A673 (cell line): ENCODE measurements at regions not wholly inside any gene's neighbourhood (a gene's known extent, or its start where the extent isn't known, plus 50 kb on each side); places are given as distances from the start of the nearest gene placed in this dataset.

Experiments
- BruUV-seq: library from RNA; stranded (reverse); fragments of 400-500 nt; replicated peaks from 2 replicates; lab custom pipeline; 2021; lab: Mats Ljungman, UMichigan
- CTCF ChIA-PET: fragments of 300-600 bp; sonication (Branson Sonifier 250); formaldehyde crosslinking; loops from one replicate; lab custom pipeline; 2022; ENCODE audit warnings: antibody characterized with exemption; lab: Charles Lee
- POLR2A ChIA-PET: fragments of 300-600 bp; sonication (Branson Sonifier 250); formaldehyde crosslinking; loops from one replicate; lab custom pipeline; 2022; ENCODE audit warnings: antibody characterized with exemption; ENCODE audit not compliant: low non-redundant PET; lab: Charles Lee
- DNase-seq: peaks from one replicate; pipeline ENCODE4 v3.0.0-alpha.2; 2015; ENCODE audit warnings: low spot score
- H3K27ac ChIP-seq: fragments of 200-600 bp; sonication (generic); 2 replicates; pipeline ENCODE4 v1.5.1; 2016; ENCODE audit warnings: mixed run types, low read depth, mild to moderate bottlenecking, mixed read lengths, antibody characterized with exemption, low read length; ENCODE audit not compliant: poor library complexity, severe bottlenecking
- H3K27me3 ChIP-seq: fragments of 200-600 bp; sonication (generic); replicated peaks from 2 replicates; pipeline ENCODE4 v1.6.1; 2017; ENCODE audit warnings: mixed run types, low read depth, mild to moderate bottlenecking, mixed read lengths, antibody characterized with exemption, low read length; ENCODE audit not compliant: insufficient read depth, poor library complexity
- H3K36me3 ChIP-seq: fragments of 200-600 bp; sonication (generic); 2 replicates; pipeline ENCODE4 v1.6.1; 2016; ENCODE audit warnings: mixed run types, mild to moderate bottlenecking, mixed read lengths, antibody characterized with exemption, low read length; ENCODE audit not compliant: insufficient read depth, poor library complexity, severe bottlenecking
- H3K4me1 ChIP-seq: fragments of 200-600 bp; sonication (generic); 2 replicates; pipeline ENCODE4 v1.6.1; 2017; ENCODE audit warnings: mixed run types, mild to moderate bottlenecking, mixed read lengths, antibody characterized with exemption, low read length; ENCODE audit not compliant: insufficient read depth, poor library complexity, severe bottlenecking
- H3K4me3 ChIP-seq: fragments of 200-600 bp; sonication (generic); 2 replicates; pipeline ENCODE4 v1.5.1; 2016; ENCODE audit warnings: low read depth, mixed run types, mild to moderate bottlenecking, mixed read lengths, low read length; ENCODE audit not compliant: poor library complexity, severe bottlenecking
- H3K9me3 ChIP-seq: fragments of 200-600 bp; sonication (generic); 2 replicates; pipeline ENCODE4 v1.6.1; 2016; ENCODE audit warnings: mixed run types, low read depth, mild to moderate bottlenecking, mixed read lengths, antibody characterized with exemption, low read length; ENCODE audit not compliant: poor library complexity, severe bottlenecking
- EZH2 ChIP-seq: fragments of 200-600 bp; sonication (generic); IDR thresholded peaks from 2 replicates; pipeline ENCODE4 v1.6.1; 2017; ENCODE audit warnings: borderline replicate concordance, low read depth, mild to moderate bottlenecking, mixed read lengths, antibody characterized with exemption, low read length; ENCODE audit not compliant: poor library complexity, severe bottlenecking
- intact Hi-C: fragments of 100-400 bp; cut with micrococcal nuclease; formaldehyde crosslinking; loops from one replicate; pipeline ENCODE4 v1.10.0; 2022; ENCODE audit not compliant: unreplicated experiment
- TF ChIP-seq, protein P1 (sequence below): fragments of 300-800, 200-600 bp; sonication (generic); conservative IDR thresholded peaks from 2 replicates; pipeline ENCODE4 v1.5.1; 2017; ENCODE audit warnings: low read depth, mild to moderate bottlenecking, antibody characterized with exemption, low read length, moderate library complexity, mixed read lengths

DNA sequence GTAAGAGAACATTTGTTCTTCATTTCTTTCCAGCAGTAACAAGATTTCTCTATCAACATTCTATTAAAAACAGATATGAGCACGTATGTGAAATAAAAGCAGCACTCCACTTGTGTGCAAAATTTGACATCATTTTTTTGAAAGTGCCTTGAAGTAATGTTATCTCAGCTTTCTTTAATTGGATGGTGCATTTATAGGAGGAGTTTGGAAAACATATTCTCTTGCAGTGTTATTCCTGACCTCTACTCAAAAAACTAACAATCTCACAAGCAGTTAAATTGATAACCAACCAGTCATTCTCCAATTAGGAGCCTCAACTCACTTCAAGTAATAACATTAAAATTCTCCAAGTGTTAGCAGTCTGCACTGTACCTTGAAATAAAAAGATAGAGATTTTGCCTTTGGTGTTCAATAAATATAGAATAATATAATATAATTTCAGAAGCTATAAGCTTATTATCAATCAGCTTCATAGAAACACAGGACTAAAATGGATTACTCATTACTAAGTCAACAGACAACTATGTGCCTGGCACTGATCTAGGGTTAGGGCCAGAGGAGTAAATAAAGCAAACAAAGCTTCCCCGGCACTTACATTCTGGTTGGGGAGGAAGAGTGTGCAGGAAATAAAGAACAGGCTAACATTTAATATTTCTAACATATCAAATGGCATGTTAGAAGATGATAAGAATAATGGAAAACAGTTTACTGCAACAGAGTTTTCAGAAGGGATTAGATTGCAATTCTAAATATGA, 149.0 kb upstream of the SGK1 start:
- H3K4me1 ChIP-seq = no peaks in the 10 kb centered on the region
- no peak overlapping the region for H3K27ac ChIP-seq
- no TSS peak for BruUV-seq
- no peak for TF ChIP-seq EZH2
- TF ChIP-seq, protein P1, sequence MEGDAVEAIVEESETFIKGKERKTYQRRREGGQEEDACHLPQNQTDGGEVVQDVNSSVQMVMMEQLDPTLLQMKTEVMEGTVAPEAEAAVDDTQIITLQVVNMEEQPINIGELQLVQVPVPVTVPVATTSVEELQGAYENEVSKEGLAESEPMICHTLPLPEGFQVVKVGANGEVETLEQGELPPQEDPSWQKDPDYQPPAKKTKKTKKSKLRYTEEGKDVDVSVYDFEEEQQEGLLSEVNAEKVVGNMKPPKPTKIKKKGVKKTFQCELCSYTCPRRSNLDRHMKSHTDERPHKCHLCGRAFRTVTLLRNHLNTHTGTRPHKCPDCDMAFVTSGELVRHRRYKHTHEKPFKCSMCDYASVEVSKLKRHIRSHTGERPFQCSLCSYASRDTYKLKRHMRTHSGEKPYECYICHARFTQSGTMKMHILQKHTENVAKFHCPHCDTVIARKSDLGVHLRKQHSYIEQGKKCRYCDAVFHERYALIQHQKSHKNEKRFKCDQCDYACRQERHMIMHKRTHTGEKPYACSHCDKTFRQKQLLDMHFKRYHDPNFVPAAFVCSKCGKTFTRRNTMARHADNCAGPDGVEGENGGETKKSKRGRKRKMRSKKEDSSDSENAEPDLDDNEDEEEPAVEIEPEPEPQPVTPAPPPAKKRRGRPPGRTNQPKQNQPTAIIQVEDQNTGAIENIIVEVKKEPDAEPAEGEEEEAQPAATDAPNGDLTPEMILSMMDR = no peak
- ChIA-PET CTCF (no interaction called here), POLR2A (no interaction called here)
- intact Hi-C loops = no loop called here
- H3K9me3 ChIP-seq = no peaks in the 10 kb centered on the region
- no peak overlapping the region for H3K4me3 ChIP-seq
- no peaks in the 10 kb centered on the region for H3K27me3 ChIP-seq
- H3K36me3 ChIP-seq = no peaks in the 10 kb centered on the region
- DNase-seq = no peak

DNA sequence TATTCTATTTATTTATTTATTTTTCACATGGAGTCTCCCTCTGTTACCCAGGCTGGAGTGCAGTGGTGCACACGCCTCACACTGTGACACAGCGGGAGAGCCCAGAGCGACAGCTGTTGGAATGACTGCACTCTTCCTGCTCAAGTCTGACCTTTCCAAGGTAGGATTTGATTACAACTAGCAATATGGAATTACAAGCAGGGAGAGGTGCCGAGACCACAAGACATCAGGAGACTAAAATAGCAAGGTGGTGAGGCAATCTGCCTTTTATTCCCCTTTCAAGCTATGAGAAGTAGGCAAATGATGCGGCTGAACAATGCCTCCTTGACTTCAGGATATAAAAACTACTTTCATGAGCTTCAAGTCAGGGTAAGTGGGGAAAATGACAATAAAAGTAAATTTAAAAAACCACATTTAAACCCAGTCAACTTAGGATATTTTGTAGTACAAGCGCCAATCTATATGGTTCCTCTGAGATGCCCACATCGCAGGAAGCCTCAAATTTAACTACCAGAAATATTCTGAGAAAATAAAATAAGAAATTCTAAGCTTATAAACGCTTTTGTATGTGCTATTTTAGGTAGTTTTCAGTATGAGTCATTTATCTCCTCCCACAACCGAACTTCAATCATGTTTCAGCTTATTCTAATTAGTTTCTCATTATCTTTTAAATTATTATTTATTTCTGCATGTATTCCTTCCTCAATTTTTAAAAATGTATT, 146.9 kb upstream of the SGK1 start:
- no TSS peak for BruUV-seq

GRCh38 chr6:134458857-134459657, 141.1 kb upstream of the SGK1 start:
- POLR2A ChIA-PET = no interaction called here
- Histone ChIP-seq H3K4me3 (no peak overlapping the region), H3K27ac (no peak overlapping the region), H3K36me3 (no peaks in the 10 kb centered on the region), H3K9me3 (no peaks in the 10 kb centered on the region), H3K4me1 (no peaks in the 10 kb centered on the region), H3K27me3 (no peaks in the 10 kb centered on the region)
- BruUV-seq = no TSS peak
- DNase-seq = no peak
- CTCF ChIA-PET = no interaction called here
- intact Hi-C loops = no loop called here
- TF ChIP-seq EZH2 = no peak
- TF ChIP-seq, protein P1 = no peak

More for the DNA sequence above, 146.9 kb upstream of the SGK1 start:
- intact Hi-C loops = no loop called here
- no peaks in the 10 kb centered on the region for H3K4me1 ChIP-seq
- ChIA-PET POLR2A (no interaction called here), CTCF (no interaction called here)
- no peaks in the 10 kb centered on the region for H3K27me3 ChIP-seq
- no peak overlapping the region for H3K4me3 ChIP-seq
- H3K36me3 ChIP-seq = no peaks in the 10 kb centered on the region
- H3K9me3 ChIP-seq = no peaks in the 10 kb centered on the region
- TF ChIP-seq, protein P1 = no peak
- no peak for TF ChIP-seq EZH2
- DNase-seq = peak; percentile 45
- H3K27ac ChIP-seq = no peak overlapping the region
